OCI-LY7 (cell line): ENCODE measurements at regions not wholly inside any gene's neighbourhood (a gene's known extent, or its start where the extent isn't known, plus 50 kb on each side); places are given as distances from the start of the nearest gene placed in this dataset.

Experiments
- BruUV-seq: library from RNA; stranded (reverse); fragments of 400-500 nt; replicated peaks from 2 replicates; lab custom pipeline; 2021; lab: Mats Ljungman, UMichigan
- CTCF ChIA-PET: fragments of 300-600 bp; sonication (Branson Sonifier 250); formaldehyde crosslinking; loops from one replicate; lab custom pipeline; 2022; ENCODE audit warnings: antibody characterized with exemption; ENCODE audit not compliant: unreplicated experiment; lab: Charles Lee
- POLR2A ChIA-PET: fragments of 300-600 bp; sonication (Branson Sonifier 250); formaldehyde crosslinking; loops from one replicate; lab custom pipeline; 2022; ENCODE audit warnings: antibody characterized with exemption; lab: Charles Lee
- DNase-seq: peaks from one replicate; pipeline ENCODE4 v3.0.0-alpha.2; 2015; ENCODE audit warnings: low spot score
- H2AFZ ChIP-seq: fragments of 200-600 bp; sonication (generic), shearing (Covaris generic); 2 replicates; pipeline ENCODE4 v1.6.1; 2014; ENCODE audit warnings: mild to moderate bottlenecking, antibody characterized with exemption, low read length, moderate library complexity
- H3K27ac ChIP-seq: fragments of 200-600 bp; sonication (generic); 2 replicates; pipeline ENCODE4 v1.5.1; 2014; ENCODE audit warnings: mixed run types, low read depth, mild to moderate bottlenecking, moderate library complexity, low read length, inconsistent platforms; ENCODE audit not compliant: poor library complexity, severe bottlenecking
- H3K36me3 ChIP-seq: fragments of 200-600 bp; sonication (generic); 2 replicates; pipeline ENCODE4 v1.6.1; 2014; ENCODE audit warnings: mild to moderate bottlenecking, antibody characterized with exemption, low read length, moderate library complexity, mixed read lengths; ENCODE audit not compliant: insufficient read depth
- H3K4me1 ChIP-seq: fragments of 200-600 bp; sonication (generic); 2 replicates; pipeline ENCODE4 v1.5.1; 2014; ENCODE audit warnings: mild to moderate bottlenecking, low read length; ENCODE audit not compliant: insufficient read depth, poor library complexity, severe bottlenecking
- H3K4me2 ChIP-seq: fragments of 200-600 bp; sonication (generic); 2 replicates; pipeline ENCODE4 v1.6.1; 2014; ENCODE audit warnings: mild to moderate bottlenecking, low read length
- H3K4me3 ChIP-seq: fragments of 200-600 bp; sonication (generic); 2 replicates; pipeline ENCODE4 v1.5.1; 2014; ENCODE audit warnings: mild to moderate bottlenecking, low read depth, low read length; ENCODE audit not compliant: poor library complexity, severe bottlenecking
- H3K79me2 ChIP-seq: fragments of 200-600 bp; sonication (generic); 2 replicates; pipeline ENCODE4 v1.6.1; 2016; ENCODE audit warnings: low read depth, mild to moderate bottlenecking, low read length, moderate library complexity, mixed read lengths; ENCODE audit not compliant: insufficient read depth
- H3K9me2 ChIP-seq: fragments of 200-600 bp; sonication (generic); 2 replicates; pipeline ENCODE4 v1.6.1; 2016; ENCODE audit warnings: mild to moderate bottlenecking, low read length, mixed read lengths; ENCODE audit not compliant: insufficient read depth
- H3K9me3 ChIP-seq: fragments of 200-600 bp; sonication (generic); 2 replicates; pipeline ENCODE4 v1.6.1; 2014; ENCODE audit warnings: mild to moderate bottlenecking, mixed run types, low read length, mixed read lengths
- H4K20me1 ChIP-seq: fragments of 200-600 bp; sonication (generic); 2 replicates; pipeline ENCODE4 v1.6.1; 2014; ENCODE audit warnings: mild to moderate bottlenecking, antibody characterized with exemption, low read length, moderate library complexity, mixed read lengths; ENCODE audit not compliant: insufficient read depth
- EZH2phosphoT487 ChIP-seq: fragments of 200-600 bp; sonication (generic); IDR thresholded peaks from 2 replicates; pipeline ENCODE4 v1.6.1; 2018; ENCODE audit warnings: low read depth, borderline replicate concordance, mild to moderate bottlenecking, mixed run types, antibody characterized with exemption, low read length, moderate library complexity, mixed read lengths
- intact Hi-C: fragments of 100-400 bp; cut with micrococcal nuclease; formaldehyde crosslinking; loops from one replicate; pipeline ENCODE4 v1.10.0; 2022; ENCODE audit not compliant: unreplicated experiment
- TF ChIP-seq, protein P1 (sequence below): fragments of 200-600 bp; sonication (generic); conservative IDR thresholded peaks from 2 replicates; pipeline ENCODE4 v1.5.1; 2014; ENCODE audit warnings: mild to moderate bottlenecking, antibody characterized with exemption, low read length, moderate library complexity, mixed read lengths

DNA sequence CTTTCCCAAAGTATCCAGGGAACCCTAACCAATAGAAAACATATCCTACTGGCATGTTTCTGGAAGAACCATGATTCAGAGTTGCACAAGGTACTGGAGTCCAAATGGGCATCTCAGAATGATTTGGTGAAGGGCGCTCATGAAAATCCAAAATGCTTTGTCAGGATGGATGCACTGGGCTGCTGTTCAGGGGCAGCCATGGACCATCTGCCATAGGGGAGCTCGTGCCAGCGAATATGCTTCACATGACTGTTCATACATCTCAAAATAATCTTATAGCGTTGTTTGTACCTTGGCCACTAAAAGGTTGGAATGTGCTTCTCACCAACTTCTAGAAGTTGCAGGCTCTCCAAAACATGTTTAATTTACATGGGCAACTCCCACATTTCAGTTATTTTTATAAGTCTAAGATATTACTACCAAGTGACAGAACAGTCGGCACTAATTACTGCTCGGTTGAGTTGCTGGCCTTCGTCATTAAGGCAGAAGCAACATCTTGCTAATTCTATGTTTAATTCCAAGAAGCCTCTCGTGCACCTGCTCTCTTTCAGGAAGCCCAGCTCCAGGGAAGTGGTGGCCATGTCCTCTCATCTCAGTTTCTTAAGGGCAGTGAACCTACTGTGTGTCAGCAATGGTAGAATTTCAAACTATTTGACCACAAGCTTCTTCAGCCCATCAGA is 1497.7 kb downstream of the TBC1D22A start:
- POLR2A ChIA-PET, result no interaction called here
- no peak for DNase-seq

DNA sequence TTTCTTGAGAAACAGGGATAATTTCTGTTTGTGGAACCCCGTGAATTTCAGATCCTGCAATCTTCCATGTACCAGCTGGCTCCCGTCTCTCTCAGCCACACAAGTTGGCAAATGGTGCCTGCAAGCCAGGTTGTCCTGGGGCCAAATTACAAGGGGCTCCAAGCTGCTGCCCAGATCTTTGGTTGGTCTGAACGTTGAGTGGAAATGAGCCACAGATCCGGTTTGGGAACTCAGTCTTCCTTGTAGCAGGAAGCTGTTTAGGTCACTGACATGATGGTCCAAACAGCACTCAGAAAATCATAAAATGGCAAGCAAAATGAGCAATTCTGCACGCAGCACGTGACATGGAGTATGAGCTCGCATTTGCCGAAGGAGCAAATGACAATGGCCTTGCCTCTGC is 1496.4 kb downstream of the TBC1D22A start:
- Histone ChIP-seq H3K4me1 (no peaks in the 10 kb centered on the region), H3K9me2 (no peaks in the 10 kb centered on the region), H3K79me2 (no peaks in the 10 kb centered on the region), H3K4me2 (no peak overlapping the region), H3K9me3 (no peaks in the 10 kb centered on the region), H2AFZ (no peak overlapping the region), H4K20me1 (no peaks in the 10 kb centered on the region), H3K4me3 (no peak overlapping the region), H3K27ac (no peak overlapping the region), H3K36me3 (no peaks in the 10 kb centered on the region)
- ChIA-PET POLR2A (no interaction called here), CTCF (no interaction called here)
- BruUV-seq, result no TSS peak
- no peak for DNase-seq
- intact Hi-C loops, result no loop called here
- TF ChIP-seq, protein P1, sequence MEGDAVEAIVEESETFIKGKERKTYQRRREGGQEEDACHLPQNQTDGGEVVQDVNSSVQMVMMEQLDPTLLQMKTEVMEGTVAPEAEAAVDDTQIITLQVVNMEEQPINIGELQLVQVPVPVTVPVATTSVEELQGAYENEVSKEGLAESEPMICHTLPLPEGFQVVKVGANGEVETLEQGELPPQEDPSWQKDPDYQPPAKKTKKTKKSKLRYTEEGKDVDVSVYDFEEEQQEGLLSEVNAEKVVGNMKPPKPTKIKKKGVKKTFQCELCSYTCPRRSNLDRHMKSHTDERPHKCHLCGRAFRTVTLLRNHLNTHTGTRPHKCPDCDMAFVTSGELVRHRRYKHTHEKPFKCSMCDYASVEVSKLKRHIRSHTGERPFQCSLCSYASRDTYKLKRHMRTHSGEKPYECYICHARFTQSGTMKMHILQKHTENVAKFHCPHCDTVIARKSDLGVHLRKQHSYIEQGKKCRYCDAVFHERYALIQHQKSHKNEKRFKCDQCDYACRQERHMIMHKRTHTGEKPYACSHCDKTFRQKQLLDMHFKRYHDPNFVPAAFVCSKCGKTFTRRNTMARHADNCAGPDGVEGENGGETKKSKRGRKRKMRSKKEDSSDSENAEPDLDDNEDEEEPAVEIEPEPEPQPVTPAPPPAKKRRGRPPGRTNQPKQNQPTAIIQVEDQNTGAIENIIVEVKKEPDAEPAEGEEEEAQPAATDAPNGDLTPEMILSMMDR, result no peak
- no peak for TF ChIP-seq EZH2phosphoT487

More for the DNA sequence above, 1497.7 kb downstream of the TBC1D22A start:
- no peaks in the 10 kb centered on the region for H3K4me1 ChIP-seq
- no peaks in the 10 kb centered on the region for H4K20me1 ChIP-seq
- no peak overlapping the region for H3K27ac ChIP-seq
- no peaks in the 10 kb centered on the region for H3K36me3 ChIP-seq
- no peaks in the 10 kb centered on the region for H3K9me3 ChIP-seq
- intact Hi-C loops, result no loop called here
- CTCF ChIA-PET, result no interaction called here
- no peak overlapping the region for H2AFZ ChIP-seq
- no TSS peak for BruUV-seq
- no peaks in the 10 kb centered on the region for H3K9me2 ChIP-seq
- no peaks in the 10 kb centered on the region for H3K79me2 ChIP-seq
- H3K4me3 ChIP-seq, result no peak overlapping the region
- no peak overlapping the region for H3K4me2 ChIP-seq
- no peak for TF ChIP-seq EZH2phosphoT487
- TF ChIP-seq, protein P1, result no peak

DNA sequence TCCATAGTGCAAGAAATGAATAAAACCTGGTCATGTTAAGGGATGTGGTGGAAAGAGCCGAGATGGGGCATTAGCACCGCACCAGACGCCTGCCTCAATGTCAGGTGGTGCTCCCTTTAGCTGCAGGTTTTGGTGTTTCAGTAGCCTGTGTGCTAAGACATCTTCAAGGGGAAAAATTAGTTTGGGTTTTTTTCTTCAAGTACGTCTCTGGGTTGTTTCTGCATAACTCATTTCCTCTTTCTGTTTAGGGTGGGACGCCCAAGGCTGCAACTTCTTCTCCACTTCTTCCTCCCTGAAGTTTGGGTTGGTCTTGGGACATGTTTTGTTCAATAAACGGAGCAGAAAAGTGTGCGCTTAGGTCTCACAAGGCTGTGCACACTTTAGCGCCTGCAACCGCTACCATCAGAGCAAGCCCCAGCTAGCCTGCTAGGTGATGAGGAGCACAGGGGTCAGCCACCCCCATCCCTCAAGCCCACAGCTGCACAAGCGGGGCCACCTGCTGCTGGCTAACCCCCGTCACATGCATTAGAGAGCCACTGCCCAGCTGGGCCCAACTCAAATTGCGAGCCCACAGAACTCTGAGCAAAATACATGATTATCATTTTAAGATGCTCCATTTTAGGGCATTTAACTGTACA is 1495.7 kb downstream of the TBC1D22A start:
- ChIA-PET POLR2A (no interaction called here), CTCF (interaction anchor here (0.6 kb wide), 2 partner anchors 9 to 676 kb away, joined by 4 to 5 read pairs; no protein-coding TSS in a partner anchor)
- Histone ChIP-seq H3K4me2 (no peak overlapping the region), H3K4me3 (no peak overlapping the region), H2AFZ (no peak overlapping the region), H3K36me3 (no peaks in the 10 kb centered on the region), H3K79me2 (no peaks in the 10 kb centered on the region), H3K9me3 (no peaks in the 10 kb centered on the region), H3K27ac (no peak overlapping the region), H3K9me2 (no peaks in the 10 kb centered on the region), H3K4me1 (no peaks in the 10 kb centered on the region), H4K20me1 (no peaks in the 10 kb centered on the region)
- TF ChIP-seq EZH2phosphoT487, result no peak
- TF ChIP-seq, protein P1, result no peak
- BruUV-seq, result no TSS peak
- intact Hi-C loops, result no loop called here
- peak; percentile 11 for DNase-seq
